Thoracic aorta (tissue), 2 donors: ENCODE measurements at regions not wholly inside any gene's neighbourhood (a gene's known extent, or its start where the extent isn't known, plus 50 kb on each side); places are given as distances from the start of the nearest gene placed in this dataset.

ENCODE experiments used
- ATAC-seq: fragments of 150-250 bp; one replicate; pipeline ENCODE4 v1.8.0; 2017; ENCODE audit warnings: low read depth; ENCODE audit not compliant: insufficient number of reproducible peaks, low FRiP score
- DNase-seq: peaks from one replicate; pipeline ENCODE4 v3.0.0-alpha.2; 2020; ENCODE audit warnings: low spot score
- H3K27ac ChIP-seq, 2 donors: fragments of 200-600 bp; sonication (generic); 1 replicate in 1 of 2; 2 replicates in 1 of 2; pipeline ENCODE4 v1.5.1; 2016; ENCODE audit warnings: mild to moderate bottlenecking in 2 of 2, moderate library complexity in 2 of 2
- H3K27me3 ChIP-seq: fragments of 200-600 bp; sonication (generic); replicated peaks from 2 replicates; pipeline ENCODE4 v1.6.0; 2016; ENCODE audit warnings: mild to moderate bottlenecking; ENCODE audit not compliant: insufficient read depth
- H3K36me3 ChIP-seq: fragments of 200-600 bp; sonication (generic); one replicate; pipeline ENCODE4 v1.5.1; 2016
- H3K4me1 ChIP-seq, 2 donors: fragments of 200-600 bp; sonication (generic); 1 replicate in 1 of 2; 2 replicates in 1 of 2; pipeline versions ENCODE4 v1.5.1 to v1.6.0; 2016; ENCODE audit warnings: low read depth in 2 of 2, mild to moderate bottlenecking in 1 of 2; ENCODE audit not compliant: control insufficient read depth in 1 of 2
- H3K4me3 ChIP-seq: fragments of 200-600 bp; sonication (generic); 2 replicates; pipeline ENCODE4 v1.5.1; 2016; ENCODE audit warnings: mild to moderate bottlenecking
- H3K9me3 ChIP-seq: fragments of 200-600 bp; sonication (generic); 2 replicates; pipeline ENCODE4 v1.5.1; 2016
- CTCF ChIP-seq: fragments of 200-600 bp; sonication (generic); IDR thresholded peaks from one replicate; pipeline ENCODE4 v1.5.1; 2019; ENCODE audit warnings: antibody characterized with exemption

- H3K27ac ChIP-seq: no peak overlapping the region
- H3K4me3 ChIP-seq: no peak overlapping the region
- ATAC-seq (no peak), DNase-seq (no peak)
- H3K9me3 ChIP-seq: no peaks in the 10 kb centered on the region
- H3K4me1 ChIP-seq: no peaks in the 10 kb centered on the region
- TF ChIP-seq CTCF: no peak
- H3K36me3 ChIP-seq: no peaks in the 10 kb centered on the region
- no peaks in the 10 kb centered on the region for H3K27me3 ChIP-seq
Observed at GRCh38 chr1:233435622-233436021, 108.1 kb downstream of the MAP3K21 start.

DNA sequence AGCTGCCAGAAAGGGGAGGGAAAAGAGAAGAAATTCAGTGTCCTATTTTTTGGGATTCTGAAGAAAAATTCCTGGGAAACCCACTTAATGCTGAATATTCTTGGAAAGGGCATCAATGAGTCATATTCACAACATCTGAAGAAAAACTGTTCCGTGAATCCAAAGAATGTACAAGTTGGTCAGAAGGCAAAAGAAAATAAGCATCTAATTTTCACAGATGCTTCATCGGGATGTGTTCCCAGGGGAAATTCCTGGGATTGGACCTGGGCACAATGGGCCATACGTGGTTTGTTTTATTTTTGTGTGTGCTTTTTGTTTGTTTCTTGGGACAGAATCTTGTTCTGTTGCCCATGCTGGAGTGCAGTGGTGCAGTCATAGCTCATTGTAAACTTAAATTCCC, 112.2 kb downstream of the MAP3K21 start:
- Histone ChIP-seq H3K27me3 (no peaks in the 10 kb centered on the region), H3K4me3 (no peak overlapping the region), H3K9me3 (no peaks in the 10 kb centered on the region), H3K36me3 (no peaks in the 10 kb centered on the region), H3K27ac (no peak overlapping the region), H3K4me1 (no peaks in the 10 kb centered on the region)
- ATAC-seq (no peak), DNase-seq (no peak)
- TF ChIP-seq CTCF: no peak

DNA sequence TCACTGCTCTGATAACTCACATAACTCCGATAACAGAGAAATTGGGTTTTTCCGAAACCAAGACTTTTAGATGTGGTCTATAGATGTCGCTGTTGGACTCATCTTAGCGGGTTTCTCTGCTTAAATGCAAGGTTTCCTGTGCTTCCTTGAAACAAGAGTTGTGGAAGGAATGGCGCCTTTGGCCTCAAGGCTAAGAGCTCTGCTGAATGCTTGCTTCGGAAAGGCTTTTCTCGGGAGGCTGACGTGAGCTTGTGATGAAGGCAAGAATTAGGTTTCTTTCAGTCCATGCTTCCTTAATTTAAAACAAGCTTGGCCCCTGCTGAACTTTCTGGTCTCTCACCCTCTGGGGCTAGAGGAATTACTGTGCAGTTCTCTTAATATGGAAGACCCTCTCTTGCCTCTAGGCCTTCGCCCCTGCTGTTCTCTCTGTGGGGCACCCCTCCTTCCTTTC, 113.5 kb downstream of the MAP3K21 start:
- Histone ChIP-seq H3K9me3 (no peaks in the 10 kb centered on the region), H3K27ac (no peak overlapping the region), H3K4me1 (no peaks in the 10 kb centered on the region), H3K36me3 (no peaks in the 10 kb centered on the region), H3K4me3 (no peak overlapping the region), H3K27me3 (no peaks in the 10 kb centered on the region)
- ATAC-seq: no peak
- DNase-seq: no peak
- TF ChIP-seq CTCF: peak; percentile 24

- Histone ChIP-seq H3K9me3 (no peaks in the 10 kb centered on the region), H3K4me1 (no peaks in the 10 kb centered on the region), H3K4me3 (no peak overlapping the region), H3K27ac (no peak overlapping the region), H3K36me3 (no peaks in the 10 kb centered on the region), H3K27me3 (no peaks in the 10 kb centered on the region)
- ATAC-seq: no peak
- DNase-seq: no peak
- TF ChIP-seq CTCF: no peak
Observed at GRCh38 chr1:233442026-233442780, 114.7 kb downstream of the MAP3K21 start.

DNA sequence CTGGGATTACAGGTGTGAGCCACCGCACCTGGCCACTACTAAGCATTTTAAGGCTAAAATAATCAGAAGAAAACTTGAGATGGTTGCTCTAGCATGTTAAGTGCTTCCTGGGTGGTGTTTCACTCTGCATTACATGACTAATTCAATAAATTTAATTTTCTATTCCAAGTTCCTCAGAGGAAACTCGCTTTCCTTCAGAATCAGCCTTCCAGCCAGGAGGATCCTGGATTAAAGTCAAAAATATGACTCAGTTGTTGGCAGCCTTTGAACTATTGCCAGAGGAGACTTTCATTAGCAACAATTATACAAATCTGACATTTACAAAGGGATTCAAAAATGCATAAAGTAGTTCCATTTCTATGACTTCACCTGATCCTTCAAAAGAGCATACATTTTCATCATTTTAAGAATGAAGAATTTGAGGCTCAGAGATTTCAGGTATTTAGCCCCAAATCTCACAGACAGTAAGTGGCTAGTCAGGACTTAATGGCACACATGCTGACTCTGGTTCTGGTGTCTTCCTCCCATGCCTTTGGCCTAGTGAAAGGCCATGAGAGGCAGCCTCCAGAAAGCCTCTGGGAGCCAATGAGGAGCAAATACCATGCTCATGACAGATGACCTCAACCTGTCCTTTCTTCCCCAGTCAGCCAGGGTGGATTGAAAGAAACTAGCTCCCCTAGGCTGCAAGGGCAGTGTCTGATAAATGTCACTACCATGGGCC, 115.7 kb downstream of the MAP3K21 start:
- ATAC-seq (no peak), DNase-seq (no peak)
- H3K9me3 ChIP-seq: no peaks in the 10 kb centered on the region
- H3K36me3 ChIP-seq: no peaks in the 10 kb centered on the region
- no peak overlapping the region for H3K27ac ChIP-seq
- H3K4me3 ChIP-seq: no peak overlapping the region
- no peaks in the 10 kb centered on the region for H3K4me1 ChIP-seq
- TF ChIP-seq CTCF: no peak
- no peaks in the 10 kb centered on the region for H3K27me3 ChIP-seq
